HepG2 (cell line): ENCODE measurements at regions not wholly inside any gene's neighbourhood (a gene's known extent, or its start where the extent isn't known, plus 50 kb on each side); places are given as distances from the start of the nearest gene placed in this dataset.

Source experiments
- CBX5 ChIP-seq: sonication (generic); formaldehyde crosslinking; IDR thresholded peaks from 2 replicates; pipeline ENCODE4 v1.4.0; 2020; ENCODE audit warnings: missing genetic modification reagents, borderline replicate concordance
- DNMT3B ChIP-seq: conservative IDR thresholded peaks from 2 replicates; pipeline ENCODE4 v1.6.1; 2016; ENCODE audit warnings: missing biosample characterization, control low read depth
- ELF3 ChIP-seq: IDR thresholded peaks from 2 replicates; pipeline ENCODE4 v1.6.1; 2016; ENCODE audit warnings: missing genetic modification reagents, missing compliant biosample characterization
- FOXP1 ChIP-seq, 2 experiments: fragments of 450-650 bp in 1 of 2; IDR thresholded peaks; 2 replicates each; pipeline ENCODE4 v1.6.1; 2017 to 2018; ENCODE audit warnings: antibody characterized with exemption in 1 of 2
- MYNN ChIP-seq: sonication (generic); formaldehyde crosslinking; IDR thresholded peaks from 2 replicates; pipeline ENCODE4 v1.4.0; 2020; ENCODE audit warnings: mild to moderate bottlenecking, low read depth, missing genetic modification reagents
- NR2F1 ChIP-seq, 2 experiments: fragments of 450-650 bp in 1 of 2; formaldehyde crosslinking in 1 of 2; IDR thresholded peaks; 2 replicates each; pipeline versions ENCODE4 v1.5.0 to v1.6.1; 2016 to 2020; ENCODE audit warnings: mild to moderate bottlenecking in 1 of 2, missing compliant biosample characterization in 1 of 2, missing genetic modification reagents in 1 of 2, moderate library complexity in 1 of 2
- RFX3 ChIP-seq: IDR thresholded peaks from 2 replicates; pipeline ENCODE4 v1.6.1; 2016; ENCODE audit warnings: missing biosample characterization, missing genetic modification reagents
- SRF ChIP-seq: IDR thresholded peaks from 2 replicates; pipeline ENCODE4 v1.6.1; 2011; ENCODE audit warnings: mild to moderate bottlenecking, low read depth, low read length, moderate library complexity
- TCF7L2 ChIP-seq: IDR thresholded peaks from 2 replicates; pipeline ENCODE4 v1.6.1; 2011; ENCODE audit warnings: mild to moderate bottlenecking, low read depth, low read length, moderate library complexity
- ZMYM4 ChIP-seq: sonication (generic); formaldehyde crosslinking; IDR thresholded peaks from 2 replicates; pipeline ENCODE4 v1.8.1; 2023; ENCODE audit warnings: mild to moderate bottlenecking, missing genetic modification reagents
- ZNF354B ChIP-seq: sonication (generic); formaldehyde crosslinking; IDR thresholded peaks from 2 replicates; pipeline ENCODE4 v1.8.0; 2022; ENCODE audit warnings: mild to moderate bottlenecking, missing genetic modification reagents
- ZNF382 ChIP-seq: sonication (generic); formaldehyde crosslinking; IDR thresholded peaks from 2 replicates; pipeline ENCODE4 v1.5.0; 2020; ENCODE audit warnings: missing genetic modification reagents, mild to moderate bottlenecking, borderline replicate concordance
- ZNF451 ChIP-seq: sonication (generic); formaldehyde crosslinking; IDR thresholded peaks from 2 replicates; pipeline ENCODE4 v1.5.0; 2020; ENCODE audit warnings: mild to moderate bottlenecking, missing genetic modification reagents
- TF ChIP-seq, protein P1 (sequence below): sonication (generic); formaldehyde crosslinking; IDR thresholded peaks from 2 replicates; pipeline ENCODE4 v1.4.0; 2020; ENCODE audit warnings: missing genetic modification reagents
- TF ChIP-seq, protein P2 (sequence below): IDR thresholded peaks from 2 replicates; pipeline ENCODE4 v1.6.1; 2016; ENCODE audit warnings: low read depth
- TF ChIP-seq, protein P3 (sequence below): sonication (generic); formaldehyde crosslinking; IDR thresholded peaks from 2 replicates; pipeline ENCODE4 v1.9.0; 2022; ENCODE audit warnings: missing genetic modification reagents, mild to moderate bottlenecking, borderline replicate concordance
- TF ChIP-seq, protein P4 (sequence below): sonication (generic); formaldehyde crosslinking; IDR thresholded peaks from 2 replicates; pipeline ENCODE4 v1.5.0; 2020; ENCODE audit warnings: missing genetic modification reagents
- TF ChIP-seq, protein P5 (sequence below): sonication (generic); formaldehyde crosslinking; IDR thresholded peaks from 2 replicates; pipeline ENCODE4 v1.5.1; 2020; ENCODE audit warnings: mild to moderate bottlenecking, missing genetic modification reagents, borderline replicate concordance

DNA sequence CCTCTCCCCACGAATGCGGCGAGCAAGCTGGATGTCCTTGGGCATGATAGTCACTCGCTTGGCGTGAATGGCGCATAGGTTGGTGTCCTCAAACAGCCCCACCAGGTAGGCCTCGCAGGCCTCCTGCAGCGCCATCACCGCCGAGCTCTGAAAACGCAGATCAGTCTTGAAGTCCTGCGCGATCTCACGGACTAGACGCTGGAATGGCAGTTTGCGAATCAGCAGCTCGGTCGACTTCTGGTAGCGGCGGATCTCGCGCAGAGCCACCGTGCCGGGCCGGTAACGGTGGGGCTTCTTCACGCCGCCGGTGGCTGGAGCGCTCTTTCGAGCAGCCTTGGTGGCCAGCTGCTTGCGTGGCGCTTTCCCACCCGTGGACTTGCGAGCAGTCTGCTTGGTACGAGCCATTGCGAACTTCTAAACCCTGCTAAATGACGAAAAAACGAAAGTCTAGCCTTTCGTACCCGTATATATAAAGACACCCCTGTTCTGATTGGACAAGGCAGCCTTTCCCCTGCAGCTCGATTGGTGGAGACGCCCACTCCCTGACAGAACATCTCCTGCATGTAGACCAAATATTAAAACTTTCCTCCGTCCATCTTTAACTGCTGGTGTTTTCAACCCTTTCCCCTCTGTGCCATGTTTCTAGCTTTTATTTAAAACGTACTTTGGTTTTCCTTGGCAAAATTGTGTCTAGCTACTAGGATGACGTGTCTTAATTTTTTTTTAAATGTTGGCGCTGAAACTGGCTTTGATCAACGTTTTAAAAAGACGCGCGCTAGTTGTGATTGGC lies 109.8 kb downstream of the HFE start (continued):
- TF ChIP-seq NR2F1 (CRISPR knock-in tag; IDR thresholded peaks at IDR 0.05) = no peak
- peak; percentile 81; the same call in 1 of the 2 replicates for TF ChIP-seq MYNN
- peak; percentile 95 for TF ChIP-seq ZNF354B (CRISPR knock-in tag)
- 0 out of 2 replicates have a peak, but pooled peaks have one; percentile 40 for TF ChIP-seq SRF
- peak; percentile 86 for TF ChIP-seq CBX5 (CRISPR knock-in tag)
- no peak; the same call in 1 of the 2 replicates for TF ChIP-seq ZNF382
- TF ChIP-seq RFX3 = no peak
- TF ChIP-seq ELF3 (CRISPR knock-in tag) = peak; percentile 50; the same call in 1 of the 2 replicates
- TF ChIP-seq TCF7L2 = no peak
- TF ChIP-seq ZMYM4 (CRISPR knock-in tag) = peak; percentile 89
- TF ChIP-seq, protein P1, sequence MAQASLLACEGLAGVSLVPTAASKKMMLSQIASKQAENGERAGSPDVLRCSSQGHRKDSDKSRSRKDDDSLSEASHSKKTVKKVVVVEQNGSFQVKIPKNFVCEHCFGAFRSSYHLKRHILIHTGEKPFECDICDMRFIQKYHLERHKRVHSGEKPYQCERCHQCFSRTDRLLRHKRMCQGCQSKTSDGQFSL (CRISPR knock-in tag) = no peak; the same call in 1 of the 2 replicates
- TF ChIP-seq ZNF451 (CRISPR knock-in tag) = peak; percentile 90
- no peak for TF ChIP-seq FOXP1 (IDR thresholded peaks at IDR 0.05)
- peak; percentile 18; the same call in 1 of the 2 replicates for TF ChIP-seq FOXP1 (CRISPR knock-in tag; IDR thresholded peaks at IDR 0.05)
- 0 out of 2 replicates have a peak, but pooled peaks have one; percentile 47 for TF ChIP-seq DNMT3B (CRISPR knock-in tag)
- TF ChIP-seq, protein P2, sequence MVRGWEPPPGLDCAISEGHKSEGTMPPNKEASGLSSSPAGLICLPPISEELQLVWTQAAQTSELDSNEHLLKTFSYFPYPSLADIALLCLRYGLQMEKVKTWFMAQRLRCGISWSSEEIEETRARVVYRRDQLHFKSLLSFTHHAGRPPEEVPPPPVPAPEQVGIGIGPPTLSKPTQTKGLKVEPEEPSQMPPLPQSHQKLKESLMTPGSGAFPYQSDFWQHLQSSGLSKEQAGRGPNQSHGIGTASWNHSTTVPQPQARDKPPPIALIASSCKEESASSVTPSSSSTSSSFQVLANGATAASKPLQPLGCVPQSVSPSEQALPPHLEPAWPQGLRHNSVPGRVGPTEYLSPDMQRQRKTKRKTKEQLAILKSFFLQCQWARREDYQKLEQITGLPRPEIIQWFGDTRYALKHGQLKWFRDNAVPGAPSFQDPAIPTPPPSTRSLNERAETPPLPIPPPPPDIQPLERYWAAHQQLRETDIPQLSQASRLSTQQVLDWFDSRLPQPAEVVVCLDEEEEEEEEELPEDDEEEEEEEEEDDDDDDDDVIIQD (CRISPR knock-in tag) = 0 out of 2 replicates have a peak, but pooled peaks have one; percentile 10
- TF ChIP-seq, protein P3, sequence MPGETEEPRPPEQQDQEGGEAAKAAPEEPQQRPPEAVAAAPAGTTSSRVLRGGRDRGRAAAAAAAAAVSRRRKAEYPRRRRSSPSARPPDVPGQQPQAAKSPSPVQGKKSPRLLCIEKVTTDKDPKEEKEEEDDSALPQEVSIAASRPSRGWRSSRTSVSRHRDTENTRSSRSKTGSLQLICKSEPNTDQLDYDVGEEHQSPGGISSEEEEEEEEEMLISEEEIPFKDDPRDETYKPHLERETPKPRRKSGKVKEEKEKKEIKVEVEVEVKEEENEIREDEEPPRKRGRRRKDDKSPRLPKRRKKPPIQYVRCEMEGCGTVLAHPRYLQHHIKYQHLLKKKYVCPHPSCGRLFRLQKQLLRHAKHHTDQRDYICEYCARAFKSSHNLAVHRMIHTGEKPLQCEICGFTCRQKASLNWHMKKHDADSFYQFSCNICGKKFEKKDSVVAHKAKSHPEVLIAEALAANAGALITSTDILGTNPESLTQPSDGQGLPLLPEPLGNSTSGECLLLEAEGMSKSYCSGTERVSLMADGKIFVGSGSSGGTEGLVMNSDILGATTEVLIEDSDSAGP (CRISPR knock-in tag) = peak; percentile 96
- TF ChIP-seq, protein P4, sequence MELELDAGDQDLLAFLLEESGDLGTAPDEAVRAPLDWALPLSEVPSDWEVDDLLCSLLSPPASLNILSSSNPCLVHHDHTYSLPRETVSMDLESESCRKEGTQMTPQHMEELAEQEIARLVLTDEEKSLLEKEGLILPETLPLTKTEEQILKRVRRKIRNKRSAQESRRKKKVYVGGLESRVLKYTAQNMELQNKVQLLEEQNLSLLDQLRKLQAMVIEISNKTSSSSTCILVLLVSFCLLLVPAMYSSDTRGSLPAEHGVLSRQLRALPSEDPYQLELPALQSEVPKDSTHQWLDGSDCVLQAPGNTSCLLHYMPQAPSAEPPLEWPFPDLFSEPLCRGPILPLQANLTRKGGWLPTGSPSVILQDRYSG (CRISPR knock-in tag) = no peak
- TF ChIP-seq, protein P5, sequence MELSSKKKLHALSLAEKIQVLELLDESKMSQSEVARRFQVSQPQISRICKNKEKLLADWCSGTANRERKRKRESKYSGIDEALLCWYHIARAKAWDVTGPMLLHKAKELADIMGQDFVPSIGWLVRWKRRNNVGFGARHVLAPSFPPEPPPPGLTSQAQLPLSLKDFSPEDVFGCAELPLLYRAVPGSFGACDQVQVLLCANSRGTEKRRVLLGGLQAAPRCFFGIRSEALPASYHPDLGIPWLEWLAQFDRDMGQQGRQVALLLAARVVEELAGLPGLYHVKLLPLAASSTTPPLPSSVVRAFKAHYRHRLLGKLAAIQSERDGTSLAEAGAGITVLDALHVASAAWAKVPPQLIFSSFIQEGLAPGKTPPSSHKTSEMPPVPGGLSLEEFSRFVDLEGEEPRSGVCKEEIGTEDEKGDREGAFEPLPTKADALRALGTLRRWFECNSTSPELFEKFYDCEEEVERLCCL (CRISPR knock-in tag) = peak; percentile 45; the same call in 1 of the 2 replicates
